KMS-11 (cell line): ENCODE measurements at regions not wholly inside any gene's neighbourhood (a gene's known extent, or its start where the extent isn't known, plus 50 kb on each side); places are given as distances from the start of the nearest gene placed in this dataset.

Source experiments
- H2AFZ ChIP-seq: fragments of 200-600 bp; sonication (generic); 2 replicates; pipeline ENCODE4 v1.6.1; 2016; ENCODE audit warnings: antibody characterized with exemption, mixed run types, low read depth
- H3K27ac ChIP-seq: fragments of 200-600 bp; sonication (generic); 2 replicates; pipeline ENCODE4 v1.6.1; 2016; ENCODE audit warnings: mild to moderate bottlenecking, mixed run types
- H3K27me3 ChIP-seq: fragments of 200-600 bp; sonication (generic); 2 replicates; pipeline ENCODE4 v1.6.1; 2017; ENCODE audit warnings: mild to moderate bottlenecking, low read depth, mixed run types, moderate library complexity; ENCODE audit not compliant: insufficient read depth
- H3K36me3 ChIP-seq: fragments of 200-600 bp; sonication (generic); 2 replicates; pipeline ENCODE4 v1.6.1; 2017; ENCODE audit warnings: mild to moderate bottlenecking, mixed run types; ENCODE audit not compliant: insufficient read depth
- H3K4me1 ChIP-seq: fragments of 200-600 bp; sonication (generic); 2 replicates; pipeline ENCODE4 v1.6.1; 2016; ENCODE audit warnings: mild to moderate bottlenecking, low read depth, mixed run types; ENCODE audit not compliant: poor library complexity, severe bottlenecking
- H3K4me2 ChIP-seq: fragments of 200-600 bp; sonication (generic); 2 replicates; pipeline ENCODE4 v1.7.0; 2016; ENCODE audit warnings: mild to moderate bottlenecking, mixed run types
- H3K4me3 ChIP-seq: fragments of 200-600 bp; sonication (generic); IDR thresholded peaks from 2 replicates; pipeline ENCODE4 v1.6.1; 2017; ENCODE audit warnings: low read depth, low read length, mixed read lengths; ENCODE audit not compliant: insufficient read depth
- H3K79me2 ChIP-seq: fragments of 200-600 bp; sonication (generic); 2 replicates; pipeline ENCODE4 v1.6.1; 2016; ENCODE audit warnings: low read depth, mixed run types; ENCODE audit not compliant: insufficient read depth
- H3K9ac ChIP-seq: fragments of 200-600 bp; sonication (generic); 2 replicates; pipeline ENCODE4 v1.6.1; 2016; ENCODE audit warnings: mild to moderate bottlenecking, mixed run types
- H4K20me1 ChIP-seq: fragments of 200-600 bp; sonication (generic); 2 replicates; pipeline ENCODE4 v1.6.1; 2016; ENCODE audit warnings: mild to moderate bottlenecking, mixed run types; ENCODE audit not compliant: insufficient read depth
- CTCF ChIP-seq: fragments of 200-600 bp; sonication (generic); conservative IDR thresholded peaks from 2 replicates; pipeline ENCODE4 v1.6.1; 2017; ENCODE audit warnings: low read depth, mild to moderate bottlenecking, antibody characterized with exemption, low read length, moderate library complexity, mixed read lengths

GRCh38 chr13:22009937-22010336 lies 339.1 kb downstream of the FGF9 start:
- Histone ChIP-seq H3K27ac (no peak overlapping the region), H4K20me1 (no peaks in the 10 kb centered on the region), H3K4me1 (no peaks in the 10 kb centered on the region), H3K79me2 (no peaks in the 10 kb centered on the region), H3K36me3 (no peaks in the 10 kb centered on the region), H2AFZ (no peak overlapping the region), H3K9ac (no peak overlapping the region), H3K4me3 (no peak overlapping the region), H3K27me3 (no peaks in the 10 kb centered on the region), H3K4me2 (no peak overlapping the region)
- no peak for TF ChIP-seq CTCF

GRCh38 chr13:22012686-22013085 lies 341.8 kb downstream of the FGF9 start:
- Histone ChIP-seq H3K36me3 (no peaks in the 10 kb centered on the region), H3K4me2 (no peak overlapping the region), H3K79me2 (no peaks in the 10 kb centered on the region), H2AFZ (no peak overlapping the region), H3K27me3 (no peaks in the 10 kb centered on the region), H3K27ac (no peak overlapping the region), H3K9ac (no peak overlapping the region), H3K4me3 (no peak overlapping the region), H3K4me1 (no peaks in the 10 kb centered on the region), H4K20me1 (no peaks in the 10 kb centered on the region)
- TF ChIP-seq CTCF, result no peak

- Histone ChIP-seq H3K36me3 (no peaks in the 10 kb centered on the region), H3K9ac (no peak overlapping the region), H3K4me2 (no peak overlapping the region), H3K79me2 (no peaks in the 10 kb centered on the region), H3K4me1 (no peaks in the 10 kb centered on the region), H4K20me1 (no peaks in the 10 kb centered on the region), H3K27me3 (no peaks in the 10 kb centered on the region), H3K27ac (no peak overlapping the region), H3K4me3 (no peak overlapping the region), H2AFZ (no peak overlapping the region)
- no peak for TF ChIP-seq CTCF
These were observed 343.6 kb downstream of the FGF9 start for GRCh38 chr13:22014469-22014868.

- Histone ChIP-seq H4K20me1 (no peaks in the 10 kb centered on the region), H3K4me1 (no peaks in the 10 kb centered on the region), H3K9ac (no peak overlapping the region), H3K27ac (no peak overlapping the region), H2AFZ (no peak overlapping the region), H3K36me3 (no peaks in the 10 kb centered on the region), H3K4me3 (no peak overlapping the region), H3K79me2 (no peaks in the 10 kb centered on the region), H3K4me2 (no peak overlapping the region), H3K27me3 (no peaks in the 10 kb centered on the region)
- no peak for TF ChIP-seq CTCF
These were observed 346.4 kb downstream of the FGF9 start for GRCh38 chr13:22017226-22017625.
